ENCODE measurements at regions not wholly inside any gene's neighbourhood (a gene's known extent, or its start where the extent isn't known, plus 50 kb on each side); places are given as distances from the start of the nearest gene placed in this dataset.
A peak's percentile ranks its signal among the peaks of the same experiment; 100 is the strongest.

DNA sequence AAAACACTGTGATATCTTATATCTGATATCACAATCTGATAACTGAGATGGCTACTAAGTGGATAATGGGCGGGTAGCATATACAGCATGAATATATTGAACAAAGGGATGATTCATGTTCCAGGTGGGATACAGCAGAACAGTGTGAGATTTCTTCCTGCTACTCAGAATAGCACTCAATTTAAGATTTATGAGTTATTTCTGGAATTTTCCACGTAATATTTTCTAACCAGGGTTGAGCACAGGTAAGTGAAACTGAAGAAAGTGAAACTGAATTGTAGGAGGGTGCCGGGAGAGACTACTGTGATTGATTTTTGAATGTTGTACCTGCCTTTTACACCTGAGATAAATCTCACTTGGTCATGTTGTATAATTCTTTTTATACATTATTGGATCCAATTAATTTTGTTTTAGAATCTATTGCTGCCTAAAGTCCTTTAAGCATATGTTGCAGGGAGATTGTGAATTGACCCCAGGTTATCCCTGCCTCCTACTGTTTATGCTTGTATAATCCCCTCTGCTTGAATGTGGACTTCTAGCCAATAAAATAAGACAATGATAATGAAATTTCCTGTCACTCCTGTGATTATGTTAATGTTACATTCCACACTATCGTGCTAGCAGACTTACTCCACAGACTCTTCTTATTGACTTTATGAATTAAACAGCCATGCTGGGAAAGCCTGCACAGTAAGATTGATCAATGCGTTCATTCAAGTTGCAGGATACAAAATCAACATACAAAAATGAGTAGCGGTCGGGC, 67.6 kb upstream of the RBBP8 start:
- DNase-seq, result no peak

DNA sequence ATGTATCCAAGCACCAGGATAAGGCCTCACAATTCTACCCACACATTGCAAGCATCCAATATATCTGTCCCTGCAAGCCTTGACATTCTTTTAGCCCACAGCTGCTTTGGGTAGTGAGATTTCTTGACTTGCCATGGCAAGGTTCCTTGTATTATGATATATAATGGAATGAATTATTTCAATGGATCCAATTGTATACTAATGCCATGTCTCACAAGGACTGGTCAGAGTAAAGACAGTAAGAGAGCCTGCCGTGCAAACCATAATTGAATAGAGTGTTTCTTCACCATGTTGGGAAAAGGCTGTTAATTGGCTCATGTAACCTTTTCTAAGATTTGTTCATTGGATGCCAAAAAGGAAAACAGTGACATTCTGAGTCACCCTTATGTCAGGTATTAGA, 64.3 kb upstream of the RBBP8 start:
- DNase-seq, result no peak

DNA sequence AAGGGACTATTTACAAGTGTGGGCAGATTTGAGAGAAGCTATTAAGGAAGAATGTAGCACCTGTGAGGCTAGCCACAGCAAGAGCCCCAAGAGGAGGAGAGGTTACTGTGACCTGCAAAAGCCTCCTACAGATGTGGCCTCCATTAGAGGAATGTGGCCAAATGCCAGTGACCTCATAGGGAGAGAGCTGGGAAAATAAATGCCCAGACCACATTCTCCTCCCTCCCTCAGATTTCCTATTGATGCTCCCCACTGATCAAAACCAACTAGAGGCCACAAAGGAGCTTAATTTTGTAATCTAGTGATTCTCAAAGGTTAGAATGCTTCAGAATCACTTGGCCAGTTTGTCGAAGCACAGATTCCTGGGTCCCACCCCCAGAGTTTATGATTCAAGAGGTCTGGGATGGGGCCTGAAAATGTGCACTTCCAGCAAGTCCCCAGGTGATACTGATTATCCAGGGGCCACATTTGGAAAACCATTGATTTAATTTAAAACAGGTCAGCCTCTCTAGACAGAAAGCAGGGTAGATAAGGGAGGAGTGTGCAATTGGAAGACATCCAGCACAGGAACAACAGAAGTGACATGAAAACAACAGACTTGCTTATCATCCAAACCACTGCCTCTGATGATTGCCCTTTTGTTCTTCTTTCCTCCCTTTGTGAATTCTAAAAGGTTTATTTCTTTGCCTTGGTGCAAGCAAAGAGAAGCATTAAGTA, 61.2 kb upstream of the RBBP8 start:
- DNase-seq, result peak; percentile 5

DNA sequence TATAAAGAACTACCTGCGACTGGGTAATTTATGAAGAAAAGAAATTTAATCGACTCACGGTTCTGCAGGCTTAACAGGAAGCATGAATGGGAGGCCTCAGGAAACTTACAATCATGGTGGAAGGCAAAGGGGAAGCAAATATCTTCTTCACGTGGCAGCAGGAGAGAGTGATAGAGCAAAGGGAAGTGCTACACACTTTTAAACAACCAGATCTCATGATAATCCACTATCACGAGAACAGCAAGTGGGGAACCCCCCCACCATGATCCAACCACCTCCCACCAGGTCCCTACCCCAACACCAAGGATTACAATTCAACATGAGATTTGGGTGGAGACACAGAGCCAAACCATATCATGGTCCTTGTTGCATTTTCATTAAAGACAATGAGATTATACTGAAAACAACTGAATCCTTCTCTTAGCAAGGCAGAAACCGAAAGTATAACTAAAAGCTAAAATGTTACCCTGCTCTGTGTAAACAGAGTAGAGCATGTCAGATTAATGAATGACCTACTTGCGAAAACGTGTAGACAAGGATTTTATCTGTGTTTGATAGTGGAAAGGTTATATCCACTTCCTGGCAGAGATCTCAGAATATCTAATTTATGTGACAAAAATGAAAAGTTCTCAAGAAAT, 60.1 kb upstream of the RBBP8 start:
- no peak for DNase-seq

DNA sequence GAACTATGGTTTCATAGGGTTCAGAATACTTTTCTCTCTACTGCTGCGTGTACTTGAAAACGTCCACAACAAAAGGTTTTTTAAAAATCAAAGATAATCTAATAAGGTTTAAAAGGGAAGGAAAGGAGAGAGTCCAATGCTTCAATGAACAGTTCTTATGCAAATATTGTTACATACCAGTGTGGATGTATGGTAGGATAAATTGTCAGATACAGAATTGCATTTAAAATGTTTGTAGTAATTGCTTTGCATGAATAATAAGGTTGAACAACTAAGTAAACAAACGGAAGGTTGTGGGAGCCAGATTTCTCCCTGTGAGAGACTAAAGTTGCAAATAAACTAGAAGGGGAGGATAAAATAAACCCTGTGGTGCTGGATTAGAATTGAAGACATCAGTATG, 53.8 kb upstream of the RBBP8 start:
- DNase-seq, result no peak

DNA sequence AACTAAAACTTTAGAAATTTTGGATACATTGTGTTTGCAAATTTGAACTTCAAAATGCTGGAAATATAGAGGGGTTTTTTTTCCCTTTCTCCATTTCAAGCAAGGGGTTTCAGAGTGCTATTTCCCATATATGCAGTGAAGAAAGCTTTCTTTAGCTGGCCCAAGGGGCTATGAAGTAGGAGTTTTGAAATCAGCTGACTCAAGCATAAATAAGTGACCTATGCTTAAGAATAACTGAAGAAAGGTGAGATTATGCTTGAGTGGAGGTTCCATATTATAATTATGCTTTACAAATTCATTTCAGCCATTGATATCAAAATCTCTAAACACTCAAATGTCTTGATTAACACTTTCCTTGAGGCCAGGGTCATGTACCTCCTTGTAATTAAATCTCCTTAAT, 51.0 kb upstream of the RBBP8 start:
- DNase-seq, result no peak

DNA sequence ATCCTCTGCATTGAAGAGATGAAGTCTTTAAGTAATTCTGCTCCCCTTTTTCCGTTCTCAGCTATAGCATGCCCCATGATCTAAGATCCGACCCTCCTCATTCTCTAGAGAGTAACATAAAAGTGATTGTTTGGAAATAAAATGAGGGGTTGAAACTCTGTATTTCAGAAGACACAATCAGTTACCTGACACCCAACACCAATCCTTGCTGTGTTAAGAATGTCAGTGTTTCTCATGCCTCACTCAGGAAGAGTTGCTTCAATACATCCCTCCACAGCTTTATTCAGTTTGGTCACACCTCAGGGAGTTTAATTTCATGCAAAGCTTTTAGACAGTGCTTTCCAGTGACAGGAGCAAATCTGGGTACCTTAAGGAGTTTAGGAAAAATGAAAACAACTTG, 49.9 kb upstream of the RBBP8 start:
- no peak for DNase-seq

All from dermis blood vessel endothelial cell (primary cell).